ENCODE measurements at regions not wholly inside any gene's neighbourhood (a gene's known extent, or its start where the extent isn't known, plus 50 kb on each side); places are given as distances from the start of the nearest gene placed in this dataset.

- Mint-ChIP-seq H3K4me3 (ENCODE audit: unreplicated experiment) (no peak overlapping the region), H3K9me3 (ENCODE audit: unreplicated experiment) (no peaks in the 10 kb centered on the region), H3K4me1 (ENCODE audit: low read depth, unreplicated experiment) (no peaks in the 10 kb centered on the region), H3K27ac (ENCODE audit: unreplicated experiment) (no peak overlapping the region), H3K27me3 (ENCODE audit: insufficient read depth, unreplicated experiment) (no peaks in the 10 kb centered on the region), H3K36me3 (ENCODE audit: insufficient read depth, unreplicated experiment) (no peaks in the 10 kb centered on the region)
- H3K4me3 ChIP-seq (ENCODE audit: low read depth, low read length): no peak overlapping the region
- H3K9me3 ChIP-seq: peaks cover 13% of the 10 kb centered on the region
- DNase-seq: no peak
- POLR2A ChIA-PET: no interaction called here
- no TSS peak for BruUV-seq (replicated peaks)
- no peaks in the 10 kb centered on the region for H3K36me3 ChIP-seq (ENCODE audit: control insufficient read depth, insufficient read depth, low read length)
- CTCF ChIA-PET: no interaction called here
- intact Hi-C loops (cut with micrococcal nuclease; ENCODE audit: unreplicated experiment): no loop called here
- H3K4me1 ChIP-seq: peaks cover 10% of the 10 kb centered on the region
- no peak for TF ChIP-seq CTCF (IDR thresholded peaks at IDR 0.05; ENCODE audit: insufficient read depth in 1 of 2, low read depth in 1 of 2, low read length in 1 of 2, severe bottlenecking in 1 of 2, unreplicated experiment in 1 of 2)
- no peaks in the 10 kb centered on the region for H3K27me3 ChIP-seq (replicated peaks; ENCODE audit: control insufficient read depth, insufficient read depth, low read length)
Measured at GRCh38 chr7:125877246-125877645, 947.6 kb upstream of the POT1 start.

GRCh38 chr7:125876431-125876830 is 946.8 kb upstream of the POT1 start:
- no peak for TF ChIP-seq CTCF (IDR thresholded peaks at IDR 0.05; ENCODE audit: insufficient read depth in 1 of 2, low read depth in 1 of 2, low read length in 1 of 2, severe bottlenecking in 1 of 2, unreplicated experiment in 1 of 2)
- no peaks in the 10 kb centered on the region for H3K27me3 Mint-ChIP-seq (ENCODE audit: insufficient read depth, unreplicated experiment)
- H3K9me3 ChIP-seq: peaks cover 13% of the 10 kb centered on the region
- no peaks in the 10 kb centered on the region for H3K27me3 ChIP-seq (replicated peaks; ENCODE audit: control insufficient read depth, insufficient read depth, low read length)
- no peaks in the 10 kb centered on the region for H3K36me3 Mint-ChIP-seq (ENCODE audit: insufficient read depth, unreplicated experiment)
- peaks cover 10% of the 10 kb centered on the region for H3K4me1 ChIP-seq
- no peaks in the 10 kb centered on the region for H3K9me3 Mint-ChIP-seq (ENCODE audit: unreplicated experiment)
- H3K27ac Mint-ChIP-seq (ENCODE audit: unreplicated experiment): no peak overlapping the region
- no peak overlapping the region for H3K4me3 ChIP-seq (ENCODE audit: low read depth, low read length)
- no peaks in the 10 kb centered on the region for H3K36me3 ChIP-seq (ENCODE audit: control insufficient read depth, insufficient read depth, low read length)
- no peak for DNase-seq
- H3K4me3 Mint-ChIP-seq (ENCODE audit: unreplicated experiment): no peak overlapping the region
- H3K4me1 Mint-ChIP-seq (ENCODE audit: low read depth, unreplicated experiment): no peaks in the 10 kb centered on the region
- intact Hi-C loops (cut with micrococcal nuclease; ENCODE audit: unreplicated experiment): no loop called here
- POLR2A ChIA-PET: no interaction called here
- BruUV-seq (replicated peaks): no TSS peak
- CTCF ChIA-PET: no interaction called here

GRCh38 chr7:125871431-125871830 is 941.8 kb upstream of the POT1 start:
- Histone ChIP-seq H3K4me3 (ENCODE audit: low read depth, low read length) (no peak overlapping the region), H3K27me3 (replicated peaks; ENCODE audit: control insufficient read depth, insufficient read depth, low read length) (no peaks in the 10 kb centered on the region), H3K36me3 (ENCODE audit: control insufficient read depth, insufficient read depth, low read length) (no peaks in the 10 kb centered on the region), H3K9me3 (no peaks in the 10 kb centered on the region; the same call in 1 of the 2 replicates), H3K4me1 (no peaks in the 10 kb centered on the region)
- no peaks in the 10 kb centered on the region for H3K4me1 Mint-ChIP-seq (ENCODE audit: low read depth, unreplicated experiment)
- no peak overlapping the region for H3K4me3 Mint-ChIP-seq (ENCODE audit: unreplicated experiment)
- ChIA-PET CTCF (no interaction called here), POLR2A (no interaction called here)
- TF ChIP-seq CTCF (IDR thresholded peaks at IDR 0.05; ENCODE audit: insufficient read depth in 1 of 2, low read depth in 1 of 2, low read length in 1 of 2, severe bottlenecking in 1 of 2, unreplicated experiment in 1 of 2): no peak
- BruUV-seq (replicated peaks): no TSS peak
- intact Hi-C loops (cut with micrococcal nuclease; ENCODE audit: unreplicated experiment): no loop called here
- no peak overlapping the region for H3K27ac Mint-ChIP-seq (ENCODE audit: unreplicated experiment)
- H3K36me3 Mint-ChIP-seq (ENCODE audit: insufficient read depth, unreplicated experiment): no peaks in the 10 kb centered on the region
- H3K9me3 Mint-ChIP-seq (ENCODE audit: unreplicated experiment): peaks cover 10% of the 10 kb centered on the region
- DNase-seq: no peak
- H3K27me3 Mint-ChIP-seq (ENCODE audit: insufficient read depth, unreplicated experiment): no peaks in the 10 kb centered on the region

Measured in Caco-2 (cell line).